Choroid plexus epithelial cell (primary cell): ENCODE measurements at regions not wholly inside any gene's neighbourhood (a gene's known extent, or its start where the extent isn't known, plus 50 kb on each side); places are given as distances from the start of the nearest gene placed in this dataset.

Experiments used
- DNase-seq: peaks from one replicate; pipeline ENCODE4 v3.0.0-alpha.2; 2010; ENCODE audit warnings: low read depth
- H3K4me3 ChIP-seq: 2 replicates; pipeline ENCODE4 v1.5.1; 2011; ENCODE audit warnings: low read depth, mild to moderate bottlenecking, control low read depth, low read length, moderate library complexity
- CTCF ChIP-seq: conservative IDR thresholded peaks from 2 replicates; pipeline ENCODE4 v1.5.1; 2011; ENCODE audit warnings: low read depth, mild to moderate bottlenecking, control low read depth, inconsistent platforms, low read length, moderate library complexity

- no peak overlapping the region for H3K4me3 ChIP-seq
- DNase-seq, result no peak
- no peak for TF ChIP-seq CTCF
These were observed 92.6 kb upstream of the ITGA4 start for GRCh38 chr2:181364492-181365170.

- no peak overlapping the region for H3K4me3 ChIP-seq
- no peak for DNase-seq
- TF ChIP-seq CTCF, result no peak
These were observed 90.5 kb upstream of the ITGA4 start for GRCh38 chr2:181366675-181367175.

DNA sequence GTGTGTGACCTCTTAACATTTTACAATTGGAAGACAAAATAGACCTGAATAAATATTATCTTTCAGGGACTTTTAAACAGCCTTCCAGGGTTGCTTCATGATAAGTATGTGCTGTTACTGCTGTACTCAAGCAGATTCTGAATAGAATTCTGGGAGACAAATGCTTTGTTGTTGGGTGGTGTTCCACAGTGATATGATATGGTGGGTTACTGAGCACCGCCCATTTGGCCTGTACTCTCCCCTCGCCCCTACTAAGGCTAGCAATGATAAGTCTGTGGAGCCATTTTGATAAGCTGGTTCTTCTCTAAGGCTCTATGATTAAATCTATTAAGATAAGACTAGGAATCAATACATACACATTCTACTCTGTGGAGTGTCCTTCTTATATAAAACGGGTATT lies 89.8 kb upstream of the ITGA4 start:
- TF ChIP-seq CTCF, result no peak
- no peak for DNase-seq
- H3K4me3 ChIP-seq, result no peak overlapping the region

DNA sequence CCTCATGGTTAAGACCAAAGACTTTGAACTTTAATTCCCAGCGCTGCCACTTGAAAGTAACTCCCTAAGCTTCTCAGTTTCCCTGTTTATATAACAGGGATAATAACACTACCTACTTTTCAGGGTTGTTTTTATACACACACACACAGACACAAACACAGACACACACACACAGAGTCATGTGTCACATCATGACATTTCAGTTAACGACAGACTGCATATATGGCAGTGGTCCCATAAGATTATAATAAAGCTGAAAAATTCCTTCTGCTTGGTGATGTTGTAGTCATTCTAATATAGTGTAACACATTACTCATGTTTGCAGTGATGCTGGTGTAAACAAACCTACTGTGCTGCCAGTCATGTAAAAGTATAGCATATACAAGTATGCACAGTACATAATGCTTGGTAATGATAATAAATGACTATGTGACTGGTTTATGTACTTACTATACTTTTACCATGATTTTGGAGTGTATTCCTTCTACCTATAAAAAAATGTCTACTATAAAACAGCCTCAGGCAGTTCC lies 89.2 kb upstream of the ITGA4 start:
- H3K4me3 ChIP-seq, result no peak overlapping the region
- no peak for TF ChIP-seq CTCF
- DNase-seq, result no peak

DNA sequence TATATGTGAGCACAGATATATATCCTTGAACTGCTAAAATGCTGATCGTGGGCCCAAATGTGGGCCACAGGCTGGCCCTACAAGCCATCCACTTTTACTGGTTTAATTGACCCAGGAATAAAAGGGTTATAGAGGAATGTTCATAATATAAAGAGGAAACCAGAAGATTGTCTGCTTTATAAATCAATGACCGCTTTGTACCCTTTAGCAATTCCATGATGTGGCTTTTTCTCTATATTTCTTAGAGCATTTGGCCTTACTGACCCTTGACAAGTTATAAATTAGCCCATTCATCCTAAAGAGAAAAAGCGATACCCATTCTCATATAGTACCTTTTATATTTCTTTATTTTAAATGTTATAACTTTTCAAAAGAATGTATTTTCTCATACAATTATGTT lies 87.1 kb upstream of the ITGA4 start:
- DNase-seq, result no peak
- no peak for TF ChIP-seq CTCF

DNA sequence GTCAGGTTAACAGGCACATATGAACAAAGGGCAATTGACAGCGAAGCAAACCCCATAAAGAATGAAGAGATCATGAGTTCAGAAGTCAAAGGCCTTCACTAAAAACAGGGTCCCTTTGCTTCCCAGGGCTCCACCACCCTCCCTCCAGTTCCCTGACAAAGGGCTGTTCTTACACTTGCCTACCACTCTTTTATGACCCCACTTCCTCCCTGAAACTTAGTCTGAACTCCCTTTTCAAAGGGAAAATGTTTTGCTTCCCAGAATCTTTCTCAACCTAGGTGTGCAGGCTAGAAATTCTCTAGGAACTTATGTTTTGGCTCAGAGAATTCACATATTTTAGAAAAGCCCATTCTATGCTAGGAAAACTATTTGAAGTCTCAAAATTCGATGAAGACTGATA lies 86.0 kb upstream of the ITGA4 start:
- no peak for DNase-seq
- no peak for TF ChIP-seq CTCF
- H3K4me3 ChIP-seq, result no peak overlapping the region

More for the DNA sequence above, 87.1 kb upstream of the ITGA4 start:
- H3K4me3 ChIP-seq, result no peak overlapping the region
